HG03196 (cell line): ENCODE measurements at regions not wholly inside any gene's neighbourhood (a gene's known extent, or its start where the extent isn't known, plus 50 kb on each side); places are given as distances from the start of the nearest gene placed in this dataset.
A peak's percentile ranks its signal among the peaks of the same experiment; 100 is the strongest.

Experiments
- ATAC-seq: cut with Tn5 transposase; IDR thresholded peaks from one replicate; pipeline ENCODE4 v1.9.1; 2021; ENCODE audit not compliant: unreplicated experiment

GRCh38 chr11:127217452-127218274, 217.1 kb upstream of the KIRREL3 start:
- ATAC-seq, result no peak

- no peak for ATAC-seq
These were observed 205.2 kb upstream of the KIRREL3 start for GRCh38 chr11:127205688-127206217.

DNA sequence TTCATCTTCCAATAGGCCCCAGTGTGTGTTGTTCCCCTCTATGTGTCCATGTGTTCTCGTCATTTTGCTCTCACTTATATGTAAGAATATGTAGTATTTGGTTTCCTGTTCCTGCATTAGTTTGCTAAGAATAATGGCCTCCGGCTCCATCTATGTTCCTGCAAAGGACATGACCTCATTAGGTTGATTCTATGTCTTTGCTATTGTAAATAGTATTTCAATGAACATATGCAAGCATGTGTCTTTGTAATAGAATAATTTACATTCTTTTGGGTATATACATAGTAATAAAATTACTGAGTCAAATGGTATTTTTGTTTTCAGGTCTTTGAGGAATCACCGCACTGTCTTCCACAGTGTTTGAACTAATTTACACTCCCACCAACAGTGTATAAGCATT, 202.9 kb upstream of the KIRREL3 start:
- ATAC-seq, result no peak

DNA sequence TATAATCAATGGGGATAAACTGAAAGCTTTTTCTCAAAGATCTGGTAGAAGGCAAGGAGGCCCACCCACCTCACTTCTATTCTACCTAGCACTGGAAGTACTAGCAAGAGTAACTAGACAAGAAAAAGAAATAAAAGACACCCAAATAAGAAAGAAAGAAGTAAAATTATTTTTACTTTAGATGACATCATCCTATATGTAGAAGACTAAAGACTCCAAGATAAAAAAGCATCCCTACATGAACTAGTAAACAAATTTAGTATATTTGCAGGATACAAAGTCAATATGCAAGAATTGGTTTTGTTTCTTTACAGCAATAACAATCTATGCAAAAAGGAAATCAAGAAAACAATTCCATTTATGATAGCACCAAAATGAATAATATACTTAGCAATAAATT, 201.5 kb upstream of the KIRREL3 start:
- no peak for ATAC-seq

GRCh38 chr11:127199306-127199801, 198.8 kb upstream of the KIRREL3 start:
- ATAC-seq, result no peak

- ATAC-seq, result no peak
These were observed 195.0 kb upstream of the KIRREL3 start for GRCh38 chr11:127195501-127196120.

DNA sequence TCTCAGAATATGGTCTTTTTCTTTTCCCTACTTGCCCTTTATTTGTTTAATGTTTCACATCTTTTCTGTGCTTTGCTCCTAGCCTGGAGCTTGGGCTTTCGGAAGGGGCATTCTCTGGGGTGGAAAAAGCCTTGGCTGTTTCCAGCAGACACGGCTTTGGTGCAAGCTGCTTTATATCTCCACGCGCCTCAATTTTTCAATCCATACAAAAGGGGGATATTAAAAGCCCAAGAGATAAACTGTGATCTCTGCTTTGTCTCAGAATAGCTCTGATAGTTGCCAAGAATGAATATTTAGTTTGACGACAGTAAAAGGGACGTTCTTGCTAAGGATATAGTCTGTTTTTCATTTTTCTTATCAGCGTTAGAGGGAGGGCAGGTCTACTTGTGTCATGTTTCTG, 194.0 kb upstream of the KIRREL3 start:
- no peak for ATAC-seq

DNA sequence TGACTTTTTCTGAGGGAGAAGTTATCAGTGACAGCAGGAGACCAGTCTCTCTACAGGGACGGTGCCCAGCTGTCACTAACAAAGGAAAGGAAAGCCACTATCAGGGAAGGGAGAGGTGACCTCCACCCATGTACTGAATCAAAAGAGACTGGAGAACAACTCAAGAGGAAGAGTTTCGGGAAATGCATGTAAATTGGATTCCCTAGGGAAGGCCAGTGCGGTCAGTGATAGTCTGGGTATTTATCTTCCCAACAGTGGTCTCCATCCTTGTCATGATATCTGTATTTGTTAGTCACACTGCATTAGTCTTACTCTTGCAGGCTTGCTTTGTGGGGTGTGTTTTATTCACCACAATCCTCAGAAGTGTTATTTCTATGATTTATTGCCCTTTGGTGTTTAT, 193.4 kb upstream of the KIRREL3 start:
- ATAC-seq, result no peak

DNA sequence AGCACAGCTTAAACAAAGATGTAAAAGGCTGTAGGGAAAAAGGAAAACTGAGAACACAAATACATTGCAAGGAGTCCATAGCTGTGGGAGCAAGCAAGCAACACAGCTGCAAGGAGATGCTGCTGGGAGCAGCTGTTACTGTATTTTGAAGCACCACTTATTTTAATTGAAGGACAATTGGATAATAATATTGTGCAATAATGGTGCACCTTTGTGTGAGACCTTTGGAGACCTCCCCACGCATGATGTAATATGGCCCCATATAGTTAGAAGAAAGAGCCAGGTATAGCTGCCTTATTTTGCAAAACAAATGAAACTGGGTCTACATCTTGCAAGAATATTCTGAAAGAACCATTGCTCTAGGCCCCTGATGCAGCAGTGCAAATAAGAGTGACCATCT, 191.1 kb upstream of the KIRREL3 start:
- ATAC-seq, result no peak

DNA sequence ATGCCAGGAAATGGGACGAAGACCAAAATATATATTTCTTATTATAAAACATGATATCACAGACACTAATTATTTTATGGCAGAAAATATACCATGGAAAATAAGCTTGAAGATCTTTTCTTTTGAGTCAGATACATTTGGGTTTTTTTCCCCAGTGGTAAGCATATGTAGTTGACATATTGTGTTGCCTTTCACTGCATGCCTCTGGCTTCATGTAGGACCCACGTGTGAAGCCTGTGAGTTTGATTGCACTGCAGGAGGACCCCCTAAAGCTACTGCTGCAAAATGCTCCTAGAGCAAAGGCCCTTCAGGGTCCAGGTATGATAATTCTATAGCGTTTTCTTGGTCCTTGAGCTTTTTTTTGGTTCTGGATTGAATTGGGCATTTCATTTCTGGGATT, 190.7 kb upstream of the KIRREL3 start:
- ATAC-seq, result no peak

DNA sequence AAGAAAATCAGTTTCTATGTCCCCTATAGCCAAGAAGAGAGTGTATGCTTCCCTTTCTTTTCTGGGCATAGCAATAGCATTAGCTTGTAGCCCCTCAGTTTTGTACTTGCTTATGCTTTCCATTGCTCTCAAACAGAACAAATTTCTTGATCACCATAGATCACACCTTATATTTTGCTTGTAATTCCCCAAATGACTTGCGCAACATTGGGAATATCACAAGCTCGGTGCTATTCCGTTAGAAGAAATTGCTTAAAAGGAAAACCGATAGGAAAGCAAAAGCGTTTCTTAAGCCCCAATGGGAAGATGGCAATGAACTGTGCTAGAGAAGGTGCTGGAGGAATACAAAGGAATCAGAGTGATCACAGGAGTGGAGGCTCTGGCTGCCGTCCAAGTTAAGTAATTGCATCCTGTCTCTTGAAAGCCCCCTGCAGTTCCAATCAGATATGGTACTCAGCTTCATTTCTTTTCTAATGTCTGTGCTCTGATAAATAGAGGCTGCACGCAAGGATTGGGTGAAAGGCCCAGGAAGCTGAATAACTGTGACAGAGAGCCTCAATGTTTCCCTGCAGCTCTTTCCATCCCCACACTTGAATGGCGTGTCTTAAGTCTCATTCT, 182.1 kb upstream of the KIRREL3 start:
- ATAC-seq, result no peak

DNA sequence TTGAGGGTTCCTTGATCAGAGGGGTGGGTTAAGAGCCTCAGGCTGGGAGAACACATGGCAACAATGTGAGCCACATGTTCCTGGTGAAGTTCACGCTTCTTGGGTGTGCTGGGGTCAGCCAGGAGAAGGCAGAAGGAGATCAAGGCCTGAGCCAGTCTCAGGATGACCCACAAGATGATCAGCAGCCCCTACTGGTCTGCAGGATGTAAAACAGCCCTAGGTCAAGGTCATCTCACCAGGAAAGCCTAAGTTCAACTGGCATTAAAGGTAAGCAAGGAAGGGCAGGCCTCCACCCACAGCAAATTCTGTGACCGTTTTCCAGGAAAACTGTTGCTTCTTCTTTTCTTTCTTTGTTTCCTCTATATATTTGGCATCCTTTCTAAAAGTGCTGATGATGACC, 156.7 kb upstream of the KIRREL3 start:
- no peak for ATAC-seq

- ATAC-seq, result no peak
These were observed 148.8 kb upstream of the KIRREL3 start for GRCh38 chr11:127149410-127149809.

GRCh38 chr11:127143251-127143650, 142.7 kb upstream of the KIRREL3 start:
- no peak for ATAC-seq

DNA sequence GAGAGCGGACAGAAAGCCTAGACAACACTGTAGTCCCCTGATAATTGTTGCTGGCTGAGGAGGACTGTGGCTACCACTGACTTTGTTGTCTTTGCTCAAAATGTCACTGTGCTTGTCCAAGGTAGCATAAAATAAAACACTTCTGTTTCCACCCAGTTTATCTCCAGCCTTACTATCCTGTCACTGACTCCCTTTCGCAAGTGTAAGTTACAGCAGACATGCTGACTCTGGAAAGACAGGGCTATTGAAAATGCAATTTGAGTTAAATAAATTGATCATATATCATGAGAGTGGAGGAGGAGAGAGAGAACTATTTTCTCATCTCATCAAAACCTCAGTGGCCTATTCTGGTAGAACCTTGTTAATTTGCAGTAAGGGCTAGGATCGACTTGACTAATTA, 138.0 kb upstream of the KIRREL3 start:
- ATAC-seq, result no peak

GRCh38 chr11:127137771-127138280, 137.3 kb upstream of the KIRREL3 start:
- ATAC-seq, result no peak

GRCh38 chr11:127136438-127136837, 135.9 kb upstream of the KIRREL3 start:
- no peak for ATAC-seq

GRCh38 chr11:127135256-127135655, 134.7 kb upstream of the KIRREL3 start:
- no peak for ATAC-seq

DNA sequence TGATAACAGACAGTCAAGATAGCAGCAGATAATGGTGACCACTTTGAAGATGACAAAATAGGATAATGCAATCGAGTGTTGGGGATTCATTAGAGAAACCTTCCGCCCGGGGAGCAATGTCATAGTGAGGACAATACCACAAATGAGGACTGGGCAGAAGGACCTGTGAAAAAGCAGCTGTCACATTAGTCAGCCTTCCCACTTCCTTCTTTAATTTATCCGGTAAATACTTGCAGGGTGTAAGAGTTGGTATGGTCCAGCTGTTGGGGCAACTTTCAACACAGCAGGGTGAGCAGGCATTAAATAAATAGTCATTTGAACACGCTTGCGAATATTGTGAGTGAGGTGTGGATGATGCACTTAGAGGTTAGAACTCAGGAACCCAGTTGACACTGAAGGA, 132.5 kb upstream of the KIRREL3 start:
- ATAC-seq, result no peak

GRCh38 chr11:127130321-127130720, 129.8 kb upstream of the KIRREL3 start:
- peak; percentile 52 for ATAC-seq

- no peak for ATAC-seq
These were observed 126.4 kb upstream of the KIRREL3 start for GRCh38 chr11:127126986-127127385.

DNA sequence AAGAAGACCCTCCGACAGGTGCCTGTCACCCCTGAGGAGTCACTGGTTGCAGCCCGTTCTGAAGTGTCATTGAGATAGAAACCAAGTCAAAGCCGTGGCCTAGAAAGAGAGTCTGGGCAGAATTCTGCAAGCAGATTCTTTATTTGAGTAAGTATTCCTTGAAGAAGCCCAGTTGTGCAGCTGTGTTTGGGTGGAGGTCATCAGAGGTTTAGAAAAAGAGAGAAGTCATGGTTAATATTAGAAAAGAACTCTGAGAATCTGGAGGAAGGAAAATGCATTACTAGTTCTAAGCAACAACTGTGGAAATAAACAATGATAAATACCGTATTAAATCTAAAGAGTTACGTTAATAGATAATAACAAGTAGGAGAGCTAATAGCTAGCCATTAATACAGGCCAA, 118.8 kb upstream of the KIRREL3 start:
- no peak for ATAC-seq
